ENCODE measurements at regions not wholly inside any gene's neighbourhood (a gene's known extent, or its start where the extent isn't known, plus 50 kb on each side); places are given as distances from the start of the nearest gene placed in this dataset.

DNA sequence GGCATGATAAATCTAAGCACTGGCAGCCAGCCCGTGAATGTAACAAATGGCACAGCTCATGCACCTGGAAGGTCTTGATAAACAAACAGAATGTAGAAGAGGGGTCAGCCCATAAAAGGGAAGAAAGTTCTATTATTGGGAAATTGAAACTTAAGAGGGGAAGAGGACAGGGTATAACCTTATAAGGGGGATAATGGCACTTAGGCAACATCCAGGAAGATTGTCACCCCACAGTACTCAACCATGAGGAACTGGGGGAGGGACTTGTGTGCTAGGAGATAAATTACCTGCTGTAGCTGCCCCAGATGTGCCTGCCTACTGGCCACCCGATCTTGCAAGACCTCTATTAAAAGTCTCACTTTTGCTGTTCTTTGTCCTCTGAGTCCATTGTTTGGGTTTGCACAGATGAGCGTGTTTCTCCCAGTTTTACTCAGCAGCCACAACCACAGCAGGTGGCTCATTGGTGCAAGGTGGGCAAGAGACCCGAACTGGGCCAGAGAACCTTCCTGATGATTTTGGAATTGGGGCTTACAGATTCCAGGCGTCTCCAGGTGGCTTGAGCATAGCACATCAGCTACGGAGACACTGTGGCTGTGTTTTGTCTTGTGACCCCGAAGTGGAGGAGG lies 79.0 kb upstream of the TAF1B start:
- Histone ChIP-seq H3K27me3 (ENCODE audit: control insufficient read depth in 2 of 2, insufficient read depth in 1 of 2, low read length in 1 of 2) (no peaks in the 10 kb centered on the region), H3K4me3 (ENCODE audit: low read length in 2 of 2) (no peak overlapping the region), H3K4me1 (ENCODE audit: control insufficient read depth in 2 of 2, insufficient read depth in 2 of 2, low read length in 2 of 2) (peaks cover 14 to 52% of the 10 kb centered on the region in 2 donors), H3K27ac (ENCODE audit: low read depth in 1 of 2, low read length in 1 of 2) (no peak overlapping the region), H3K36me3 (ENCODE audit: control insufficient read depth in 2 of 2, insufficient read depth in 2 of 2, low read length in 1 of 2) (no peaks in the 10 kb centered on the region), H3K9me3 (ENCODE audit: control insufficient read depth in 2 of 2, insufficient read depth in 1 of 2, low read length in 1 of 2) (no peaks in the 10 kb centered on the region)
- 87% methylated on average over 7 of the region's 7 CpGs for WGBS
- no peak for DNase-seq (ENCODE audit: low read depth in 6 of 9, low spot score in 9 of 9)

- Histone ChIP-seq H3K4me1 (ENCODE audit: control insufficient read depth in 2 of 2, insufficient read depth in 2 of 2, low read length in 2 of 2) (peaks cover 3 to 52% of the 10 kb centered on the region in 2 donors), H3K27ac (ENCODE audit: low read depth in 1 of 2, low read length in 1 of 2) (peak overlapping the region in 1 of 2 donors; percentile 53), H3K4me3 (ENCODE audit: low read length in 2 of 2) (no peak overlapping the region), H3K36me3 (ENCODE audit: control insufficient read depth in 2 of 2, insufficient read depth in 2 of 2, low read length in 1 of 2) (no peaks in the 10 kb centered on the region), H3K27me3 (ENCODE audit: control insufficient read depth in 2 of 2, insufficient read depth in 1 of 2, low read length in 1 of 2) (no peaks in the 10 kb centered on the region), H3K9me3 (ENCODE audit: control insufficient read depth in 2 of 2, insufficient read depth in 1 of 2, low read length in 1 of 2) (no peaks in the 10 kb centered on the region)
- no peak for DNase-seq (ENCODE audit: low read depth in 6 of 9, low spot score in 9 of 9)
- WGBS = 92% methylated on average over 18 of the region's 18 CpGs
These were observed 77.4 kb upstream of the TAF1B start for GRCh38 chr2:9765611-9766531.

DNA sequence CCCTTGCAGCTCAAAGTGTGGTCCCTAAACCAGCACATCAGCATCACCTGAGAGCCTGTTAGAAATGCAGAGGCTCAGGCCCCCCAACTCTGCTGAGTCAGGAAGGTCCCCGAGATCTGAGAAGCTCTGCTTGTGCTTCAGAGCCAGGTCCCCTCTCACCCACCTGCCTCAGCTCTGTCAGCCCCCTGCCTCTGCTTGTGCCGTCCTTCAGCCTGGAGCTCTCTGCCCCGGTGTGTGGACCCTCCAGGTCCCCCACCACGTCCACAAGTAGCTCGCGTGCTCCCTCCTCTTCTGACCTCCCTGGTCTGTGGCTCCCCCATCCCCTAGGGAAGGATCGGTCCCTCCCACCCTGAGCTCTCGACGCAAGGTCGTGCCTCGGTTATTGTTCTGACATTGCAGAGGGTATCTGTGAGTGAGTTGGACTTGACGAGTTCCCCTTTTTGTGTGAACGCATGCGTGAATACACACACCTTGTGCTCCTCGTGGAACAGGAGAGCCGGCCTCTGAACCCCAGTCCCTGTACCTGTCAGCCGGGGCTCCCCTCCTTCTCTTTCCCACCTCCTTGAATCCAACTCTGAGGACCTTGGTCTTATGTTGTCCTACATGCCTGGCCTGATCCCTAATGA lies 75.5 kb upstream of the TAF1B start:
- no peak overlapping the region for H3K27ac ChIP-seq (ENCODE audit: low read depth in 1 of 2, low read length in 1 of 2)
- DNase-seq (ENCODE audit: low read depth in 6 of 9, low spot score in 9 of 9) = no peak
- 94% methylated on average over 17 of the region's 17 CpGs for WGBS
- H3K4me3 ChIP-seq (ENCODE audit: low read length in 2 of 2) = no peak overlapping the region
- H3K9me3 ChIP-seq (ENCODE audit: control insufficient read depth in 2 of 2, insufficient read depth in 1 of 2, low read length in 1 of 2) = no peaks in the 10 kb centered on the region
- H3K36me3 ChIP-seq (ENCODE audit: control insufficient read depth in 2 of 2, insufficient read depth in 2 of 2, low read length in 1 of 2) = no peaks in the 10 kb centered on the region
- peaks cover 0 to 2% of the 10 kb centered on the region in 2 donors for H3K27me3 ChIP-seq (ENCODE audit: control insufficient read depth in 2 of 2, insufficient read depth in 1 of 2, low read length in 1 of 2)
- H3K4me1 ChIP-seq (ENCODE audit: control insufficient read depth in 2 of 2, insufficient read depth in 2 of 2, low read length in 2 of 2) = peaks cover 0 to 55% of the 10 kb centered on the region in 2 donors

DNA sequence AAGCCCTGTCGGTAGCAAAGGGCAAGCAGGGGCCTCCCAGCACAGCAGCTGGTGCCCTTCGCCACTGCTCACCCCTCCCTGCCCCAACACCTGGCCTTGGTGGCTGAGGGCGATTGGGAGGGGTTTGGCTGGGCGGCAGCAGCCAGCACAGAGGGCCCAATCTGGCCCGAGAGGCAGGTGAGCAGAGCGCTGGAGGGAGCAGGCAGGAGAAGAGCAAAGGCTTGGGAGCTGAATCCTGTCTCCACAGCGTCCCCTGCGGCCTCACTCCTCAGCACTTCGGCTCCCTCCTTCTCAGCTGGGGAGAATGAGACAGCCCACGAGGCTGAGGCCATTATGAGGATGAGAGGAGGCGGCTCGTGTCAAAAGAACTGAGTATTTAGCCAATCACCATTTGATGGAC lies 74.9 kb upstream of the TAF1B start:
- no peak overlapping the region for H3K27ac ChIP-seq (ENCODE audit: low read depth in 1 of 2, low read length in 1 of 2)
- WGBS = 63% methylated on average over 12 of the region's 12 CpGs
- H3K36me3 ChIP-seq (ENCODE audit: control insufficient read depth in 2 of 2, insufficient read depth in 2 of 2, low read length in 1 of 2) = no peaks in the 10 kb centered on the region
- peak in 1 of 9 donors; percentile 46 for DNase-seq (ENCODE audit: low read depth in 6 of 9, low spot score in 9 of 9)
- no peak overlapping the region for H3K4me3 ChIP-seq (ENCODE audit: low read length in 2 of 2)
- H3K9me3 ChIP-seq (ENCODE audit: control insufficient read depth in 2 of 2, insufficient read depth in 1 of 2, low read length in 1 of 2) = no peaks in the 10 kb centered on the region
- peaks cover 0 to 2% of the 10 kb centered on the region in 2 donors for H3K27me3 ChIP-seq (ENCODE audit: control insufficient read depth in 2 of 2, insufficient read depth in 1 of 2, low read length in 1 of 2)
- H3K4me1 ChIP-seq (ENCODE audit: control insufficient read depth in 2 of 2, insufficient read depth in 2 of 2, low read length in 2 of 2) = peaks cover 0 to 52% of the 10 kb centered on the region in 2 donors

- Histone ChIP-seq H3K27ac (ENCODE audit: low read depth in 1 of 2, low read length in 1 of 2) (peak overlapping the region in 1 of 2 donors; percentile 41), H3K27me3 (ENCODE audit: control insufficient read depth in 2 of 2, insufficient read depth in 1 of 2, low read length in 1 of 2) (peaks cover 0 to 2% of the 10 kb centered on the region in 2 donors), H3K4me3 (ENCODE audit: low read length in 2 of 2) (no peak overlapping the region), H3K9me3 (ENCODE audit: control insufficient read depth in 2 of 2, insufficient read depth in 1 of 2, low read length in 1 of 2) (no peaks in the 10 kb centered on the region), H3K4me1 (ENCODE audit: control insufficient read depth in 2 of 2, insufficient read depth in 2 of 2, low read length in 2 of 2) (peaks cover 0 to 52% of the 10 kb centered on the region in 2 donors), H3K36me3 (ENCODE audit: control insufficient read depth in 2 of 2, insufficient read depth in 2 of 2, low read length in 1 of 2) (no peaks in the 10 kb centered on the region)
- WGBS = 73% methylated on average over 19 of the region's 19 CpGs
- peak in 3 of 9 donors; percentile 37 to 80 (median 53) for DNase-seq (ENCODE audit: low read depth in 6 of 9, low spot score in 9 of 9)
These were observed 73.9 kb upstream of the TAF1B start for GRCh38 chr2:9769171-9770005.

GRCh38 chr2:9770006-9770307 lies 73.3 kb upstream of the TAF1B start:
- no peak overlapping the region for H3K27ac ChIP-seq (ENCODE audit: low read depth in 1 of 2, low read length in 1 of 2)
- H3K4me3 ChIP-seq (ENCODE audit: low read length in 2 of 2) = no peak overlapping the region
- H3K9me3 ChIP-seq (ENCODE audit: control insufficient read depth in 2 of 2, insufficient read depth in 1 of 2, low read length in 1 of 2) = no peaks in the 10 kb centered on the region
- H3K4me1 ChIP-seq (ENCODE audit: control insufficient read depth in 2 of 2, insufficient read depth in 2 of 2, low read length in 2 of 2) = peaks cover 0 to 52% of the 10 kb centered on the region in 2 donors
- peaks cover 0 to 2% of the 10 kb centered on the region in 2 donors for H3K27me3 ChIP-seq (ENCODE audit: control insufficient read depth in 2 of 2, insufficient read depth in 1 of 2, low read length in 1 of 2)
- 91% methylated on average over 6 of the region's 6 CpGs for WGBS
- no peaks in the 10 kb centered on the region for H3K36me3 ChIP-seq (ENCODE audit: control insufficient read depth in 2 of 2, insufficient read depth in 2 of 2, low read length in 1 of 2)
- DNase-seq (ENCODE audit: low read depth in 6 of 9, low spot score in 9 of 9) = no peak

GRCh38 chr2:9770308-9771100 lies 72.8 kb upstream of the TAF1B start:
- WGBS = 82% methylated on average over 27 of the region's 27 CpGs
- Histone ChIP-seq H3K27me3 (ENCODE audit: control insufficient read depth in 2 of 2, insufficient read depth in 1 of 2, low read length in 1 of 2) (peaks cover 0 to 2% of the 10 kb centered on the region in 2 donors), H3K4me1 (ENCODE audit: control insufficient read depth in 2 of 2, insufficient read depth in 2 of 2, low read length in 2 of 2) (peaks cover 0 to 52% of the 10 kb centered on the region in 2 donors), H3K9me3 (ENCODE audit: control insufficient read depth in 2 of 2, insufficient read depth in 1 of 2, low read length in 1 of 2) (no peaks in the 10 kb centered on the region), H3K27ac (ENCODE audit: low read depth in 1 of 2, low read length in 1 of 2) (no peak overlapping the region), H3K4me3 (ENCODE audit: low read length in 2 of 2) (no peak overlapping the region), H3K36me3 (ENCODE audit: control insufficient read depth in 2 of 2, insufficient read depth in 2 of 2, low read length in 1 of 2) (no peaks in the 10 kb centered on the region)
- DNase-seq (ENCODE audit: low read depth in 6 of 9, low spot score in 9 of 9) = peak in 4 of 9 donors; percentile 41 to 81 (median 57)

- Histone ChIP-seq H3K4me1 (ENCODE audit: control insufficient read depth in 2 of 2, insufficient read depth in 2 of 2, low read length in 2 of 2) (peaks cover 0 to 50% of the 10 kb centered on the region in 2 donors), H3K36me3 (ENCODE audit: control insufficient read depth in 2 of 2, insufficient read depth in 2 of 2, low read length in 1 of 2) (no peaks in the 10 kb centered on the region), H3K27ac (ENCODE audit: low read depth in 1 of 2, low read length in 1 of 2) (no peak overlapping the region), H3K27me3 (ENCODE audit: control insufficient read depth in 2 of 2, insufficient read depth in 1 of 2, low read length in 1 of 2) (peaks cover 0 to 2% of the 10 kb centered on the region in 2 donors), H3K4me3 (ENCODE audit: low read length in 2 of 2) (no peak overlapping the region), H3K9me3 (ENCODE audit: control insufficient read depth in 2 of 2, insufficient read depth in 1 of 2, low read length in 1 of 2) (no peaks in the 10 kb centered on the region)
- no peak for DNase-seq (ENCODE audit: low read depth in 6 of 9, low spot score in 9 of 9)
- WGBS = 91% methylated on average over 5 of the region's 5 CpGs
These were observed 72.2 kb upstream of the TAF1B start for GRCh38 chr2:9771101-9771449.

All from thymus (tissue), 11 donors.